GM19463 (cell line): ENCODE measurements at regions not wholly inside any gene's neighbourhood (a gene's known extent, or its start where the extent isn't known, plus 50 kb on each side); places are given as distances from the start of the nearest gene placed in this dataset.

Source experiments
- ATAC-seq: cut with Tn5 transposase; IDR thresholded peaks from one replicate; pipeline ENCODE4 v1.9.1; 2021; ENCODE audit warnings: mild to moderate bottlenecking, moderate library complexity; ENCODE audit not compliant: unreplicated experiment

GRCh38 chr10:105698592-105698991 is 1057.5 kb downstream of the SORCS3 start:
- no peak for ATAC-seq

- no peak for ATAC-seq
Observed at GRCh38 chr10:105697290-105697780, 1056.2 kb downstream of the SORCS3 start.

GRCh38 chr10:105691811-105692210 is 1050.7 kb downstream of the SORCS3 start:
- ATAC-seq: no peak

GRCh38 chr10:105682911-105683310 is 1041.8 kb downstream of the SORCS3 start:
- no peak for ATAC-seq

- ATAC-seq: no peak
Observed at GRCh38 chr10:105681051-105681450, 1040.0 kb downstream of the SORCS3 start.

GRCh38 chr10:105679781-105680180 is 1038.7 kb downstream of the SORCS3 start:
- ATAC-seq: no peak

- no peak for ATAC-seq
Observed at GRCh38 chr10:105675333-105675732, 1034.2 kb downstream of the SORCS3 start.

- no peak for ATAC-seq
Observed at GRCh38 chr10:105674448-105674847, 1033.4 kb downstream of the SORCS3 start.

GRCh38 chr10:105658696-105659095 is 1017.6 kb downstream of the SORCS3 start:
- no peak for ATAC-seq

GRCh38 chr10:105656856-105657255 is 1015.8 kb downstream of the SORCS3 start:
- ATAC-seq: no peak

- no peak for ATAC-seq
Observed at GRCh38 chr10:105650306-105650705, 1009.2 kb downstream of the SORCS3 start.

GRCh38 chr10:105647354-105647753 is 1006.3 kb downstream of the SORCS3 start:
- no peak for ATAC-seq

- ATAC-seq: no peak
Observed at GRCh38 chr10:105644978-105645377, 1003.9 kb downstream of the SORCS3 start.

- ATAC-seq: no peak
Observed at GRCh38 chr10:105644559-105644958, 1003.5 kb downstream of the SORCS3 start.

- no peak for ATAC-seq
Observed at GRCh38 chr10:105644091-105644490, 1003.0 kb downstream of the SORCS3 start.

GRCh38 chr10:105643660-105644059 is 1002.6 kb downstream of the SORCS3 start:
- ATAC-seq: no peak

- no peak for ATAC-seq
Observed at GRCh38 chr10:105634281-105634680, 993.2 kb downstream of the SORCS3 start.

- ATAC-seq: no peak
Observed at GRCh38 chr10:105615715-105616365, 974.8 kb downstream of the SORCS3 start.

- ATAC-seq: no peak
Observed at GRCh38 chr10:105611244-105611798, 970.2 kb downstream of the SORCS3 start.

- ATAC-seq: no peak
Observed at GRCh38 chr10:105609451-105609850, 968.4 kb downstream of the SORCS3 start.

- ATAC-seq: no peak
Observed at GRCh38 chr10:105605918-105606317, 964.8 kb downstream of the SORCS3 start.

- no peak for ATAC-seq
Observed at GRCh38 chr10:105605104-105605503, 964.0 kb downstream of the SORCS3 start.

GRCh38 chr10:105598207-105598606 is 957.1 kb downstream of the SORCS3 start:
- no peak for ATAC-seq
